Parathyroid adenoma (tissue), 2 donors: ENCODE measurements at regions not wholly inside any gene's neighbourhood (a gene's known extent, or its start where the extent isn't known, plus 50 kb on each side); places are given as distances from the start of the nearest gene placed in this dataset.

Source experiments
- H2AFZ ChIP-seq: fragments of 300-600 bp; sonication (generic); one replicate; pipeline ENCODE4 v1.7.0; 2017; ENCODE audit warnings: antibody characterized with exemption, mild to moderate bottlenecking
- H3K27ac ChIP-seq: fragments of 300-600 bp; sonication (generic); one replicate; pipeline ENCODE4 v1.7.0; 2017
- H3K27me3 ChIP-seq: fragments of 300-600 bp; sonication (generic); one replicate; pipeline ENCODE4 v1.7.0; 2017; ENCODE audit warnings: low read length; ENCODE audit not compliant: control insufficient read depth, insufficient read depth
- H3K36me3 ChIP-seq: fragments of 300-600 bp; sonication (generic); one replicate; pipeline ENCODE4 v1.7.0; 2017; ENCODE audit warnings: low read length; ENCODE audit not compliant: control insufficient read depth, insufficient read depth
- H3K4me1 ChIP-seq: fragments of 300-600 bp; sonication (generic); one replicate; pipeline ENCODE4 v1.7.0; 2017; ENCODE audit warnings: control low read depth
- H3K4me2 ChIP-seq: fragments of 300-600 bp; sonication (generic); one replicate; pipeline ENCODE4 v1.7.0; 2017; ENCODE audit warnings: low read length
- H3K4me3 ChIP-seq: fragments of 300-600 bp; sonication (generic); one replicate; pipeline ENCODE4 v1.7.0; 2017; ENCODE audit warnings: low read depth, low read length
- H3K79me2 ChIP-seq: fragments of 300-600 bp; sonication (generic); one replicate; pipeline ENCODE4 v1.7.0; 2017; ENCODE audit warnings: control low read depth
- H3K9ac ChIP-seq: fragments of 300-600 bp; sonication (generic); one replicate; pipeline ENCODE4 v1.7.0; 2017; ENCODE audit warnings: mild to moderate bottlenecking
- H3K9me3 ChIP-seq: fragments of 300-600 bp; sonication (generic); one replicate; pipeline ENCODE4 v1.7.0; 2017; ENCODE audit warnings: low read length; ENCODE audit not compliant: control insufficient read depth
- TF ChIP-seq, protein P1 (sequence below): fragments of 300-600 bp; sonication (generic); IDR thresholded peaks from one replicate; pipeline ENCODE4 v1.7.0; 2017; ENCODE audit warnings: antibody characterized with exemption, mild to moderate bottlenecking
- donor health status: primary hyperparathyroidism.

DNA sequence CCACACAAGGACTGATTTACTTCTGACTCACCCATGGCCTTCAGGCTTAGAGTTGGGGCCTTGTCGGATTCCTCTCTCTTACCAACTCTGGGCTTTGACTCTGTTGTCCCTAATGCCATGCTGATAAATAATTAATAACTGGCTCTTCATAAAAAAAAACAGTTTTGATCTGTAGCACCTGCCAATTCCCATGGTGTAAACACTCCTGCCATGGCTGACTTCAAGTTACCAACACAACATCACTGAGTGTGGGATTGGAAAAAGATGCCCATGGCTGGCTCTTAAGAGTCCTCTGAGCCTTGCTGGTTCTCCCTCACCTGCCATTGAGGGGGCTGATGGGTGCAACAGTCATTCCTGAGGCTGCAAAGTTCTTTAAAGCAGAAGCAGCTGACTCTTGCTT, 104.8 kb downstream of the KIF26A start:
- Histone ChIP-seq H2AFZ (no peak overlapping the region), H3K9ac (no peak overlapping the region), H3K36me3 (no peaks in the 10 kb centered on the region), H3K4me2 (no peak overlapping the region), H3K4me3 (no peak overlapping the region), H3K79me2 (no peaks in the 10 kb centered on the region), H3K27ac (no peak overlapping the region), H3K9me3 (no peaks in the 10 kb centered on the region), H3K4me1 (no peaks in the 10 kb centered on the region), H3K27me3 (no peaks in the 10 kb centered on the region)
- TF ChIP-seq, protein P1, sequence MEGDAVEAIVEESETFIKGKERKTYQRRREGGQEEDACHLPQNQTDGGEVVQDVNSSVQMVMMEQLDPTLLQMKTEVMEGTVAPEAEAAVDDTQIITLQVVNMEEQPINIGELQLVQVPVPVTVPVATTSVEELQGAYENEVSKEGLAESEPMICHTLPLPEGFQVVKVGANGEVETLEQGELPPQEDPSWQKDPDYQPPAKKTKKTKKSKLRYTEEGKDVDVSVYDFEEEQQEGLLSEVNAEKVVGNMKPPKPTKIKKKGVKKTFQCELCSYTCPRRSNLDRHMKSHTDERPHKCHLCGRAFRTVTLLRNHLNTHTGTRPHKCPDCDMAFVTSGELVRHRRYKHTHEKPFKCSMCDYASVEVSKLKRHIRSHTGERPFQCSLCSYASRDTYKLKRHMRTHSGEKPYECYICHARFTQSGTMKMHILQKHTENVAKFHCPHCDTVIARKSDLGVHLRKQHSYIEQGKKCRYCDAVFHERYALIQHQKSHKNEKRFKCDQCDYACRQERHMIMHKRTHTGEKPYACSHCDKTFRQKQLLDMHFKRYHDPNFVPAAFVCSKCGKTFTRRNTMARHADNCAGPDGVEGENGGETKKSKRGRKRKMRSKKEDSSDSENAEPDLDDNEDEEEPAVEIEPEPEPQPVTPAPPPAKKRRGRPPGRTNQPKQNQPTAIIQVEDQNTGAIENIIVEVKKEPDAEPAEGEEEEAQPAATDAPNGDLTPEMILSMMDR: no peak

DNA sequence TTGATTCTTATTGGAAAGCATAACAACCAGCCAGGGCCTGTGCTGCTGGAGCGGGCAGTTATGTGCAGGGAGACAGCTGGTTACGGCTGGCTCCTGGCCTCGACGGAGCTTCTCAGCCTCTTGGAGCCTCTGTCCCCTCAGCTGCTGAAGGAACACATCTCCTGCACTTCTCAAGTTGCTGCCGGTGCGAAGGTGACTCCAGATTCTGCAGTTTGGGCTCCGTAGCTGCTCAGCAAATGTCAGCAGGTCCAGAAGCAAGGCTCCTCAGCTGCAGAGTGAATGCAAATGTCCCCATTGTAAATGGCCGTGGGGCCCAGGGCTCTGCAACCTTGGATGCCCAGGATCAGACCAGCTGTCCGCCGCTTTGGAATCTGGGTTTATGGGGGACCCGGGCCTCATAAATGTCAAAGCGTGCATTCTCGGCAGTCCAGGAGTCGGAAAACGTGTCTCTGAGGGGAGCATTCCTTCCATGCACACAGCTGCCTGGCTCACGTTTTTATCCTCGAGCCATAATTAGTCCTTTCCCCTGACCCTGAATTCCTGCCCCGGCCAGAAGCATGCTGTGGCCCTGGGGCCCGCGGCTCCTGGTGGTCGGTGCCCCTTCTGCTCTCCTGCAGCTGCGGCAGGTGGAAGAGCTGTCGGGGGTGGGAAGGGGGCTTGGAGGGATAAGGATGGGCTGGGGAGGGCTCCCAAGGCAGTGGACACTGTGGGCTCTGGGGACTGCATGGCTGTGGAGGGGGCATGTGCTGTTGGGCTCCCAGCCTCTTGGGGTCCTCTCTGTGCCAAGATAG, 106.0 kb downstream of the KIF26A start:
- Histone ChIP-seq H3K27me3 (no peaks in the 10 kb centered on the region), H3K4me3 (no peak overlapping the region), H3K79me2 (no peaks in the 10 kb centered on the region), H3K9me3 (no peaks in the 10 kb centered on the region), H3K4me1 (no peaks in the 10 kb centered on the region), H2AFZ (no peak overlapping the region), H3K4me2 (no peak overlapping the region), H3K9ac (no peak overlapping the region), H3K36me3 (no peaks in the 10 kb centered on the region), H3K27ac (no peak overlapping the region)
- TF ChIP-seq, protein P1: no peak

DNA sequence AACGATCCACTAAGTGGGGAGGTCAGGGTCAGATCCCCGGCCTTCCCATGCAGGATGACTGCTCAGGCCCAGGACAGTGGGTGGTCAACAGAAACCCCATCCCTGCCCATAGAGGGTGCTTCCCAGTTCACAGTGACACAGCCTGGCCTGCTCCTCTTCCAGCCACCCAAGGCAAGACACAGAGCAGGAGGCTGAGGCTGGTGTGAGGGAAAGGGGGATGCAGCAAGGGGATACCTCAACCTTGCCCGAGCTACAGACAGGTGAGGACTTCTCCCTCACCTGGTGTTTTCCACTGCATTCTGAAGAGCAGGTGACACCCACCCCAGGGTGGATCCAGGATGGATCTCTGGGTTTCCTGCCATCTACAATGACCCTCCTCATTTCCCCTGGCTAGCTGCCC, 106.7 kb downstream of the KIF26A start:
- Histone ChIP-seq H3K9ac (no peak overlapping the region), H3K4me3 (no peak overlapping the region), H2AFZ (no peak overlapping the region), H3K36me3 (no peaks in the 10 kb centered on the region), H3K79me2 (no peaks in the 10 kb centered on the region), H3K4me1 (no peaks in the 10 kb centered on the region), H3K9me3 (no peaks in the 10 kb centered on the region), H3K27me3 (no peaks in the 10 kb centered on the region), H3K27ac (no peak overlapping the region), H3K4me2 (no peak overlapping the region)
- TF ChIP-seq, protein P1: no peak

DNA sequence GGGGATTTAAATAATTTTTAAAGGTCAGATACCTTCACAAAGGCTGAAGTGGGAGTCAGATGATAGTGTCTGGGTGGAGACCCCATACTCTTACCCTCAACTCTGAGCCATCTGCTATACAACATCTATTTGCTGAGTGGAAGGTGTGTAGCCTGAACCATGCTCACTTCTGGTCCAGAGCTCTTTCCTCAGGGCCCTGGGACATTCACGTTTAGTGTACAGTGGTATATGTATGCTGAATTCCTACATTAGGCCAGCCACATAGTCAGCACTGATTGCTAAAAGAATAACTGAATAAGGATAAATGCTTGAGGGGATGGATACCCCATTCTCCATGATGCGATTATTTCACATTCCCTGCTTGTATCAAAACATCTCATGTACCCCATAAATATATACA, 107.3 kb downstream of the KIF26A start:
- Histone ChIP-seq H3K27me3 (no peaks in the 10 kb centered on the region), H3K9ac (no peak overlapping the region), H3K36me3 (no peaks in the 10 kb centered on the region), H3K27ac (no peak overlapping the region), H3K79me2 (no peaks in the 10 kb centered on the region), H3K4me1 (no peaks in the 10 kb centered on the region), H3K4me3 (no peak overlapping the region), H2AFZ (no peak overlapping the region), H3K4me2 (no peak overlapping the region), H3K9me3 (no peaks in the 10 kb centered on the region)
- TF ChIP-seq, protein P1: no peak
